Upper lobe of right lung (tissue), 1 donor: ENCODE measurements at regions not wholly inside any gene's neighbourhood (a gene's known extent, or its start where the extent isn't known, plus 50 kb on each side); places are given as distances from the start of the nearest gene placed in this dataset.

Experiments used
- ATAC-seq: fragments of 200-7000 bp; cut with Tn5 transposase; one replicate; pipeline ENCODE4 v1.9.1; 2020; ENCODE audit warnings: mild to moderate bottlenecking, moderate library complexity
- DNase-seq: peaks from one replicate; pipeline ENCODE4 v3.0.0-alpha.2; 2020
- H3K27ac ChIP-seq: fragments of 200-600 bp; one replicate; pipeline ENCODE4 v1.8.0; 2022
- H3K27me3 ChIP-seq: fragments of 200-600 bp; one replicate; pipeline ENCODE4 v1.8.0; 2022; ENCODE audit warnings: mild to moderate bottlenecking
- H3K36me3 ChIP-seq: fragments of 200-600 bp; one replicate; pipeline ENCODE4 v1.8.0; 2022
- H3K4me1 ChIP-seq: fragments of 200-600 bp; one replicate; pipeline ENCODE4 v1.8.0; 2022
- H3K4me3 ChIP-seq: fragments of 200-600 bp; one replicate; pipeline ENCODE4 v1.8.0; 2022; ENCODE audit warnings: mild to moderate bottlenecking
- H3K9me3 ChIP-seq: fragments of 200-600 bp; one replicate; pipeline ENCODE4 v1.8.0; 2022
- CTCF ChIP-seq: fragments of 200-600 bp; IDR thresholded peaks from one replicate; pipeline ENCODE4 v1.8.0; 2022; ENCODE audit warnings: antibody characterized with exemption
- intact Hi-C: fragments of 100-400 bp; cut with DNase I; formaldehyde crosslinking; loops from one replicate; pipeline ENCODE4 v1.11.0; 2022
- donor health status: DM: no; HTN: yes; CAD: no; lungs with severe emphysema.

- Histone ChIP-seq H3K4me1 (no peaks in the 10 kb centered on the region), H3K27ac (no peak overlapping the region), H3K4me3 (no peak overlapping the region), H3K9me3 (no peaks in the 10 kb centered on the region), H3K27me3 (no peaks in the 10 kb centered on the region), H3K36me3 (no peaks in the 10 kb centered on the region)
- intact Hi-C loops = no loop called here
- DNase-seq (no peak), ATAC-seq (no peak)
- no peak for TF ChIP-seq CTCF
These were observed 74.5 kb upstream of the PDE1C start for GRCh38 chr7:32144676-32145075.

- no peak overlapping the region for H3K4me3 ChIP-seq
- H3K36me3 ChIP-seq = no peaks in the 10 kb centered on the region
- H3K4me1 ChIP-seq = no peaks in the 10 kb centered on the region
- intact Hi-C loops = no loop called here
- TF ChIP-seq CTCF = no peak
- H3K9me3 ChIP-seq = no peaks in the 10 kb centered on the region
- no peak for DNase-seq
- no peak for ATAC-seq
- H3K27me3 ChIP-seq = no peaks in the 10 kb centered on the region
- H3K27ac ChIP-seq = no peak overlapping the region
These were observed 73.1 kb upstream of the PDE1C start for GRCh38 chr7:32143301-32143700.

GRCh38 chr7:32142649-32143048 lies 72.4 kb upstream of the PDE1C start:
- intact Hi-C loops = no loop called here
- H3K27me3 ChIP-seq = no peaks in the 10 kb centered on the region
- no peak for DNase-seq
- no peaks in the 10 kb centered on the region for H3K4me1 ChIP-seq
- H3K36me3 ChIP-seq = no peaks in the 10 kb centered on the region
- H3K4me3 ChIP-seq = no peak overlapping the region
- no peaks in the 10 kb centered on the region for H3K9me3 ChIP-seq
- no peak for TF ChIP-seq CTCF
- ATAC-seq = no peak
- no peak overlapping the region for H3K27ac ChIP-seq

GRCh38 chr7:32140210-32140939 lies 70.2 kb upstream of the PDE1C start:
- DNase-seq (no peak), ATAC-seq (no peak)
- Histone ChIP-seq H3K27ac (no peak overlapping the region), H3K36me3 (no peaks in the 10 kb centered on the region), H3K4me3 (no peak overlapping the region), H3K9me3 (no peaks in the 10 kb centered on the region), H3K4me1 (no peaks in the 10 kb centered on the region), H3K27me3 (no peaks in the 10 kb centered on the region)
- TF ChIP-seq CTCF = no peak
- intact Hi-C loops = no loop called here

GRCh38 chr7:32137059-32137458 lies 66.9 kb upstream of the PDE1C start:
- H3K4me3 ChIP-seq = no peak overlapping the region
- no peaks in the 10 kb centered on the region for H3K9me3 ChIP-seq
- no peak for TF ChIP-seq CTCF
- H3K36me3 ChIP-seq = no peaks in the 10 kb centered on the region
- H3K4me1 ChIP-seq = no peaks in the 10 kb centered on the region
- intact Hi-C loops = no loop called here
- DNase-seq (no peak), ATAC-seq (no peak)
- no peaks in the 10 kb centered on the region for H3K27me3 ChIP-seq
- no peak overlapping the region for H3K27ac ChIP-seq

- Histone ChIP-seq H3K4me1 (no peaks in the 10 kb centered on the region), H3K4me3 (no peak overlapping the region), H3K27ac (no peak overlapping the region), H3K36me3 (no peaks in the 10 kb centered on the region), H3K27me3 (no peaks in the 10 kb centered on the region), H3K9me3 (no peaks in the 10 kb centered on the region)
- ATAC-seq (no peak), DNase-seq (no peak)
- no peak for TF ChIP-seq CTCF
- intact Hi-C loops = no loop called here
These were observed 60.9 kb upstream of the PDE1C start for GRCh38 chr7:32131091-32131490.
